ENCODE measurements at regions not wholly inside any gene's neighbourhood (a gene's known extent, or its start where the extent isn't known, plus 50 kb on each side); places are given as distances from the start of the nearest gene placed in this dataset.
"Not testable (repeated sequence)": the region's sequence is repeated elsewhere in the genome, so short reads cannot be mapped to it uniquely, and the experiment has no call there.

- peaks cover 6% of the 10 kb centered on the region for H3K4me1 Mint-ChIP-seq
- DNase-seq (ENCODE audit: low spot score in 2 of 2) = no peak
- H3K36me3 Mint-ChIP-seq (ENCODE audit: insufficient read depth) = peaks cover 2% of the 10 kb centered on the region
- no peak for ATAC-seq (replicated peaks; ENCODE audit: extremely low read depth, poor library complexity, severe bottlenecking)
- no peak overlapping the region for H3K4me3 Mint-ChIP-seq
- no peak overlapping the region for H3K27ac Mint-ChIP-seq (ENCODE audit: low read depth)
- H3K27me3 Mint-ChIP-seq = peaks cover 19% of the 10 kb centered on the region
- H3K9me3 Mint-ChIP-seq = no peaks in the 10 kb centered on the region
Observed at GRCh38 chr3:170814822-170815221, 55.2 kb downstream of the RPL22L1 start.

DNA sequence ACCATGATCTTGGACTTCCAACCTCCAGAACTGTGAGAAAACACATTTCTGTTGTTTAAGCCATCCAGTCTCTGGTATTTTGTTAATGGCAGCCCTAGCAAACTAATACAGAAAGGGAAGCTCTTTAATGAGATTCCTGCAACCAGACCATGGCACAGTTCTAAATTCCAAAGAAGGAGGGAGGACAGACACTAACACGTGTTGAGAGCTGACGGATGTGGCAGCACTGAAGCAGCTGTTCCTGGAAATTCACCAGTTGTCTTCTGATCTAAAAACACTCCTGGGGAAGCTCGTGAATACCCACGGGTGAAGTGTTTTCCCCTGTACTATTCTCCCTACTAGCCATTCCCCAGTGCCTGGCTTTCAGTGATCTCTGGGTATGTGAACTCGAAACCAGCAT, 56.7 kb downstream of the RPL22L1 start:
- H3K36me3 Mint-ChIP-seq (ENCODE audit: insufficient read depth) = peaks cover 2% of the 10 kb centered on the region
- H3K4me3 Mint-ChIP-seq = no peak overlapping the region
- no peak for ATAC-seq (replicated peaks; ENCODE audit: extremely low read depth, poor library complexity, severe bottlenecking)
- no peak for DNase-seq (ENCODE audit: low spot score in 2 of 2)
- no peak overlapping the region for H3K27ac Mint-ChIP-seq (ENCODE audit: low read depth)
- no peaks in the 10 kb centered on the region for H3K9me3 Mint-ChIP-seq
- H3K4me1 Mint-ChIP-seq = peaks cover 6% of the 10 kb centered on the region
- peaks cover 9% of the 10 kb centered on the region for H3K27me3 Mint-ChIP-seq

DNA sequence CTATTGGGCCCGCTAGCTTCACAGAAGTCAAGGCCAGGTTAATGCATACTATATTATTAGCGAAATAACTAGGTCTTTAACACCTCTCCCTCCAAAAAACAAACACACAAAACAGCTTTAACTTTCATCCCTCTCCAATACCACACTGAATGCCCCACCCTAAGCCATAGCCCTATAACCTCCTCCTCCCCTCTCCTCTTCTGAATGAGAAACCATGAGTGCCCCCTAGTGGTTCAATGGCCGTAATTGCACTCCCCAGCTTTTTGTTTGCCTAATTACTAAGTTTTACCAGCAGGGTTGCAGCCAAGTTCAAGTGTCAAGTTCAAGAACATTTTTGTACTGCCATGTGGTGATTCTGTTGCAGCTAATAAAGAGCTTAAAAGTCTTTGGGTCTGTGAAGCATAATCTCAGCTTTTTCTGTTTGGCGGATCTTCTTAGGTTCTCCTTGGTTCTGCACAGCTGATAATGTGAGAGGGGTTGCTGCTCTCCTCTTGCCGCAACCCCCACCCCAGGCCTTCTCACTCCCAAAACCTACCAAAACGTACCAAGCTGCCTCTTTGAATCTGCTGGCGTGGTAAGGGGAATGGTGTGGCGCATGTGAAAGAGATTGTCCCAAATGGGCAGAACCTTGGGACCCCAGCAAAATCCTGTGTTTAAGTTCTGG, 57.9 kb downstream of the RPL22L1 start:
- Mint-ChIP-seq H3K9me3 (no peaks in the 10 kb centered on the region), H3K27me3 (peaks cover 9% of the 10 kb centered on the region), H3K4me1 (peaks cover 6% of the 10 kb centered on the region), H3K27ac (ENCODE audit: low read depth) (no peak overlapping the region), H3K4me3 (no peak overlapping the region), H3K36me3 (ENCODE audit: insufficient read depth) (no peaks in the 10 kb centered on the region)
- DNase-seq (ENCODE audit: low spot score in 2 of 2) (peak; percentile 46 to 56), ATAC-seq (replicated peaks; ENCODE audit: extremely low read depth, poor library complexity, severe bottlenecking) (peak; percentile 73)

GRCh38 chr3:170811515-170811914, 58.5 kb downstream of the RPL22L1 start:
- peaks cover 9% of the 10 kb centered on the region for H3K27me3 Mint-ChIP-seq
- no peaks in the 10 kb centered on the region for H3K36me3 Mint-ChIP-seq (ENCODE audit: insufficient read depth)
- H3K9me3 Mint-ChIP-seq = no peaks in the 10 kb centered on the region
- H3K4me1 Mint-ChIP-seq = peaks cover 6% of the 10 kb centered on the region
- no peak overlapping the region for H3K4me3 Mint-ChIP-seq
- ATAC-seq (replicated peaks; ENCODE audit: extremely low read depth, poor library complexity, severe bottlenecking) = no peak
- no peak overlapping the region for H3K27ac Mint-ChIP-seq (ENCODE audit: low read depth)
- DNase-seq (ENCODE audit: low spot score in 2 of 2) = no peak

DNA sequence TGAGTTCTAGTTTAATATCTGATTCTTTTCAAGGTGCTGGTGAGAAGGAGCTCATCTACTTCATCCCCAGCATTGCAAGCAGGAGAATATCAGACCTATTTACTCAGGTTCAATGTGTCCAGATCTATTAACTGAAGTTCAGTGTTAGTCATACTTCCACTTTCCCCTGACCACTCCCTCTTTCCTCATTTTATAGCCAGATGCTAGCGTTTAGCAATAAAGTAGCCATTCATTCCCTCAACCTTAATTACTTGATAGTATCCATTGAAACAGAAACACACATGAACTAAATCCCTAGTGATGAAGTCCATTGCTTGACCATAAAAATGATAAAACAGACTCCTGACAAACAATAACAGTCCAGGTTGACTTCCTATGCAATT, 60.0 kb downstream of the RPL22L1 start:
- no peaks in the 10 kb centered on the region for H3K9me3 Mint-ChIP-seq
- H3K36me3 Mint-ChIP-seq (ENCODE audit: insufficient read depth) = no peaks in the 10 kb centered on the region
- H3K27ac Mint-ChIP-seq (ENCODE audit: low read depth) = no peak overlapping the region
- H3K4me1 Mint-ChIP-seq = peaks cover 6% of the 10 kb centered on the region
- DNase-seq (ENCODE audit: low spot score in 2 of 2) (no peak), ATAC-seq (replicated peaks; ENCODE audit: extremely low read depth, poor library complexity, severe bottlenecking) (no peak)
- no peak overlapping the region for H3K4me3 Mint-ChIP-seq
- peaks cover 16% of the 10 kb centered on the region for H3K27me3 Mint-ChIP-seq

DNA sequence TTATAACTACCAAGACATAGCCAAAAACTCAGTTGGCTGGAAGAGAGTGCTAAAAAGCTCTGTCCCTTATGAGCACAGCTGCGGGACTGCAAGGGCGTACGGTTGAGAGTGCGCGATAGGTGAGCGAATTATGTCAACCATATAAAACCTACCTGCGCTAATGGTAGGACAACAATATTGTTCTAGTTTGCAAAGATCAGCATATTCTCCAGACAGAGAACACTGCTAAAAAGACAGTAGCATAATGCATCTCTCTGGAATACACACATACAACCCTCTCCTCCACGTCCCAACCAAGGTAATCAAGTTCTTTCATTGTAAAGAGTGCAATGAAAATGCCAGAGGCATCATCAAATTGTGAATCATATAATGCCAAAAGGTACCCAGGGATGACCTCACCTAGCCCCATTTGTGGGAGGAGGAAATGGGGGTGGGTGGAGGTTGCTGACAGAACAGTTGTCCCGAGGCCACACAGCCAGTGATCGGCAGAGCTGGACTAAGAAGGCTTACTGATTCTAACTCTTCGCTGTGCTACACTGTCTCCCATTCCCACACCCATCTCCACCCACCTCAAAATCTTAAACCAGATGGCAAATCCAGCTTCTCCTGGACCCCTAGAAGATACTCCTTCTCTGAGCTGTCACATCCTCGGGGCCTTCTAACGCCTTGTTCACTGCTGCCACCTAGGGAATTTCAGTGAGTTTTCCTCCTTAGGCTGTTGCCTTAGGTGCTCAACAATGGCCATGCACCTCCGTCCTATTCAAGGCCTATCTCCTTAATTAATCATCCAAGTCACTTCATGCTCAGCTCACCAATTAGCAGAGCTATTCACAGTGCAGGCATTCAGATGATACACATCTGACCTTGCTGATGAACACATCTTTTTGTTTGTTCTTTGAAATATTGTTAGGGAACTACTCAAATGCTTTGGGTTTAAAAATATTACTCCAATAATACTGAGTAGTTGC, 60.7 kb downstream of the RPL22L1 start:
- no peak overlapping the region for H3K4me3 Mint-ChIP-seq
- H3K36me3 Mint-ChIP-seq (ENCODE audit: insufficient read depth) = no peaks in the 10 kb centered on the region
- DNase-seq (ENCODE audit: low spot score in 2 of 2) (no peak), ATAC-seq (replicated peaks; ENCODE audit: extremely low read depth, poor library complexity, severe bottlenecking) (no peak)
- no peak overlapping the region for H3K27ac Mint-ChIP-seq (ENCODE audit: low read depth)
- no peaks in the 10 kb centered on the region for H3K9me3 Mint-ChIP-seq
- H3K27me3 Mint-ChIP-seq = peaks cover 22% of the 10 kb centered on the region
- H3K4me1 Mint-ChIP-seq = peaks cover 6% of the 10 kb centered on the region

DNA sequence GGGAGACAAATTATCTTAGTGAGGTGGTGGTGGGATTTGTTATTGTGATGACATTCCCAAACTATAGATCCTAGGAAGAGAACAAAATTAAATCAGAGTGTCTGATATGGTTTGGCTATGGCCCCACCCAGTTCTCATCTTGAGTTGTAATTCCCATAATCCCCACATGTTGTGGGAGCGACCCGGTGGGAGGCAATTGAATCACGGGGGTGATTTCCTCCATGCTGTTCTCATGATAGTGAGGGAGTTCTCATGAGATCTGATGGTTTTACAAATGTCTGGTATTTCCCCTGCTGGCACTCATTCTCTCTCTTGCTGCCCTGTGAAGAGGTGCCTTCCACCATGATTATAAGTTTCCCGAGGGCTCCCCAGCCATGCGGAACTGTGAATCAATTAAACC, 62.0 kb downstream of the RPL22L1 start:
- Mint-ChIP-seq H3K36me3 (ENCODE audit: insufficient read depth) (no peaks in the 10 kb centered on the region), H3K27ac (ENCODE audit: low read depth) (no peak overlapping the region), H3K4me1 (peaks cover 6% of the 10 kb centered on the region), H3K4me3 (no peak overlapping the region), H3K27me3 (peaks cover 26% of the 10 kb centered on the region), H3K9me3 (no peaks in the 10 kb centered on the region)
- no peak for ATAC-seq (replicated peaks; ENCODE audit: extremely low read depth, poor library complexity, severe bottlenecking)
- DNase-seq (ENCODE audit: low spot score in 2 of 2) = no peak

DNA sequence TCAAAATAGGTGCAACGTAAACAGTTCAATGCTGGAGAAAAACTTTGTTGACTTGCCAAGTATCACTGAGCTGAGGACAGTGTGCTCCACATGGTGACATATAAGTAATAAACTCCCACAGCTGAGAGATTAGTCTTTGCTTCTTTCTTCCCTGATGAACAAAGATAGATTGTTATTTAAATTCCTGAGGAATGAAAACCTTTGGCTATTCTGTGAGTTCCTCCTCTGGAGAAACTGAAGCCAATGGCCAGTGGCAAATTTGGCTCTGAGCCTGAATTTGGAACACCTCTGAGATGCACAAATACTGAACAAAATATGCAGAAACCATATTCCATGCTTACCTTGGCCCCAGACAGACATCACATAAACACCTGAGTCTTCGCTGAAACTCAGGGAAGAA, 63.3 kb downstream of the RPL22L1 start:
- Mint-ChIP-seq H3K27me3 (peaks cover 40% of the 10 kb centered on the region), H3K4me1 (peaks cover under 1% of the 10 kb centered on the region), H3K9me3 (no peaks in the 10 kb centered on the region), H3K4me3 (no peak overlapping the region), H3K27ac (ENCODE audit: low read depth) (no peak overlapping the region), H3K36me3 (ENCODE audit: insufficient read depth) (no peaks in the 10 kb centered on the region)
- DNase-seq (ENCODE audit: low spot score in 2 of 2) (no peak), ATAC-seq (replicated peaks; ENCODE audit: extremely low read depth, poor library complexity, severe bottlenecking) (no peak)

- Mint-ChIP-seq H3K9me3 (no peaks in the 10 kb centered on the region), H3K27ac (ENCODE audit: low read depth) (no peak overlapping the region)
- DNase-seq (ENCODE audit: low spot score in 2 of 2) = no peak
Observed at GRCh38 chr3:170806141-170806540, 63.9 kb downstream of the RPL22L1 start.

DNA sequence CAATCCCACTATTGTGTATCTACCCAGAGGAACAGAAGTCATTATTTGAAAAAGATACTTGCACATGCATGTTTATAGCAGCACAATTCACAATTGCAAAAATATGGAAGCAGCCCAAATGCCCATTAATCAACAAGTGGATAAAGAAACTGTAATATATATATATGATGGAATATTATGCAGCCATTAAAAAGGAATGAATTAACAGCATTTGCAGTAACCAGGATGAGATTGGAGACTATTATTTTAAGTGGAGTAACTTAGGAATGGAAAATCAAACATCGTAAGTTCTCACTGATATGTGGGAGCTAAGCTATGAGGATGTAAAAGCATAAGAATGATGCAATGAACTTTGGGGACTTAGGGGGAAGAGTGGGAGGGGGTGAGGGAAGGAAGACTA, 64.7 kb downstream of the RPL22L1 start:
- H3K27me3 Mint-ChIP-seq = peaks cover 44% of the 10 kb centered on the region
- not testable (repeated sequence) for H3K4me1 Mint-ChIP-seq; H3K4me3 Mint-ChIP-seq; DNase-seq (ENCODE audit: low spot score in 2 of 2); H3K27ac Mint-ChIP-seq (ENCODE audit: low read depth); H3K36me3 Mint-ChIP-seq (ENCODE audit: insufficient read depth); ATAC-seq (replicated peaks; ENCODE audit: extremely low read depth, poor library complexity, severe bottlenecking); H3K9me3 Mint-ChIP-seq

More at GRCh38 chr3:170806141-170806540, 63.9 kb downstream of the RPL22L1 start:
- peaks cover 44% of the 10 kb centered on the region for H3K27me3 Mint-ChIP-seq
- no peaks in the 10 kb centered on the region for H3K36me3 Mint-ChIP-seq (ENCODE audit: insufficient read depth)
- no peaks in the 10 kb centered on the region for H3K4me1 Mint-ChIP-seq
- no peak overlapping the region for H3K4me3 Mint-ChIP-seq
- no peak for ATAC-seq (replicated peaks; ENCODE audit: extremely low read depth, poor library complexity, severe bottlenecking)

DNA sequence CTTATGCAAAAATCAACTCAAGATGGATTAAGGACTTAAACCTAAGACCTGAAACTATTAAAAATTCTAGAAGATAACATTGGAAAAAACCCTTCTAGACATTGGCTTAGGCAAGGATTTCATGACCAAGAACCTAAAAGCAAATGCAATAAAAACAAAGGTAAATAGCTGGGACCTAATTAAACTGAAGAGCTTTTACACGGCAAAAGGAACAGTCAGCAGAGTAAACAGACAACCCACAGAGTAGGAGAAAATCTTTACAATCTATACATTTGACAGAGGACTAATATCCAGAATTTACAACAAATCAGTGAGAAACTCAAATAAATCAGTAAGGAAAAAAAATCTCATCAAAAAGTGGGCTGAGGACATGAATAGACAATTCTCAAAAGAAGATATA, 65.4 kb downstream of the RPL22L1 start:
- DNase-seq (ENCODE audit: low spot score in 2 of 2); H3K36me3 Mint-ChIP-seq (ENCODE audit: insufficient read depth); H3K4me3 Mint-ChIP-seq; H3K27ac Mint-ChIP-seq (ENCODE audit: low read depth); H3K9me3 Mint-ChIP-seq; H3K4me1 Mint-ChIP-seq; ATAC-seq (replicated peaks; ENCODE audit: extremely low read depth, poor library complexity, severe bottlenecking): not testable (repeated sequence)
- peaks cover 44% of the 10 kb centered on the region for H3K27me3 Mint-ChIP-seq

DNA sequence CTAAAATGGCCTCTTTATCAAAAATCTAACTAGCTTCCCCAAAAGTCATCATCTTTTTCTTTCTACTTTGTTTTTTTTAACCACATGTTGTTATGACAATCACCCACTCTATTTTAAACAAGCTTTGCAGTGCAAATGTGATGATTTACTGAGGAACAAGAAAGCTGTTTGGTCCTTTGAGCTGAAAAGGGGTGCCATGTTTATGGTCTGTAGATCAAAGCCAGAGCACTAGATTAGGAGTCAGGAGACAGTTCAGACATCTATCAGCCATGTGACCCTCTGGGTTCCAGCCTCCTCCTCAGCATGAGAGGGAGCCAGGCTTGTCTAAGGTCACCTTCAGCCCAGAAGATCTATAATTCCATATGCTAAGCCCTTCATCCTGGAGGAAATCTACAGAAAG, 65.9 kb downstream of the RPL22L1 start:
- no peaks in the 10 kb centered on the region for H3K9me3 Mint-ChIP-seq
- peaks cover 44% of the 10 kb centered on the region for H3K27me3 Mint-ChIP-seq
- ATAC-seq (replicated peaks; ENCODE audit: extremely low read depth, poor library complexity, severe bottlenecking) (no peak), DNase-seq (ENCODE audit: low spot score in 2 of 2) (no peak)
- no peak overlapping the region for H3K27ac Mint-ChIP-seq (ENCODE audit: low read depth)
- H3K36me3 Mint-ChIP-seq (ENCODE audit: insufficient read depth) = no peaks in the 10 kb centered on the region
- no peaks in the 10 kb centered on the region for H3K4me1 Mint-ChIP-seq
- H3K4me3 Mint-ChIP-seq = no peak overlapping the region
